ENCODE measurements at regions not wholly inside any gene's neighbourhood (a gene's known extent, or its start where the extent isn't known, plus 50 kb on each side); places are given as distances from the start of the nearest gene placed in this dataset.

GRCh38 chrX:75642811-75643361 lies 120.0 kb upstream of the ZDHHC15 start:
- H3K27me3 ChIP-seq (ENCODE audit: control insufficient read depth in 1 of 2, insufficient read depth in 1 of 2, low read length in 2 of 2), result peaks cover 0 to 2% of the 10 kb centered on the region in 2 experiments
- H4K8ac ChIP-seq (ENCODE audit: low read length), result no peak overlapping the region
- H3K27ac ChIP-seq (ENCODE audit: low read length, poor library complexity, severe bottlenecking), result no peak overlapping the region
- H3K4me3 ChIP-seq (ENCODE audit: insufficient read depth in 1 of 2, low read depth in 1 of 2, low read length in 2 of 2), result no peak overlapping the region
- no peaks in the 10 kb centered on the region for H3K79me1 ChIP-seq (replicated peaks; ENCODE audit: low read length, poor library complexity, severe bottlenecking)
- H2BK15ac ChIP-seq (ENCODE audit: low read depth, poor library complexity, severe bottlenecking), result no peak overlapping the region
- no peak overlapping the region for H3K9ac ChIP-seq (ENCODE audit: low read length)
- no peak overlapping the region for H2BK5ac ChIP-seq (ENCODE audit: low read depth, low read length, poor library complexity, severe bottlenecking)
- no peak overlapping the region for H2AK5ac ChIP-seq (ENCODE audit: low read length, severe bottlenecking)
- H2AFZ ChIP-seq (ENCODE audit: low read depth, low read length), result no peak overlapping the region
- no peak overlapping the region for H2BK120ac ChIP-seq (ENCODE audit: low read depth, low read length)
- DNase-seq, result no peak
- no peak overlapping the region for H4K91ac ChIP-seq (ENCODE audit: low read length)
- no peaks in the 10 kb centered on the region for H3K4me1 ChIP-seq (ENCODE audit: control insufficient read depth, insufficient read depth, low read depth, low read length)
- no peak overlapping the region for H3K18ac ChIP-seq (ENCODE audit: low read depth in 1 of 2, low read length in 2 of 2)
- 50% methylated on average over 1 of the region's 3 CpGs for WGBS
- H3K14ac ChIP-seq (ENCODE audit: low read length in 2 of 2), result no peak overlapping the region
- no peak overlapping the region for H2BK12ac ChIP-seq (ENCODE audit: low read length in 2 of 2)
- H3K4ac ChIP-seq (ENCODE audit: low read depth in 1 of 2, low read length in 2 of 2), result no peak overlapping the region
- no peak overlapping the region for H3K23ac ChIP-seq (ENCODE audit: low read length in 2 of 2)
- peaks cover 22% of the 10 kb centered on the region for H3K9me3 ChIP-seq (ENCODE audit: control insufficient read depth, low read length)
- H3K36me3 ChIP-seq (ENCODE audit: control insufficient read depth in 1 of 2, insufficient read depth in 2 of 2, low read depth in 1 of 2, low read length in 2 of 2), result no peaks in the 10 kb centered on the region
- no peak overlapping the region for H3K4me2 ChIP-seq (ENCODE audit: low read length, poor library complexity, severe bottlenecking)

- Histone ChIP-seq H3K79me1 (replicated peaks; ENCODE audit: low read length, poor library complexity, severe bottlenecking) (no peaks in the 10 kb centered on the region), H3K9me3 (ENCODE audit: control insufficient read depth, low read length) (peaks cover 21% of the 10 kb centered on the region), H3K9ac (ENCODE audit: low read length) (no peak overlapping the region), H2AFZ (ENCODE audit: low read depth, low read length) (no peak overlapping the region), H2BK12ac (ENCODE audit: low read length in 2 of 2) (no peak overlapping the region), H3K14ac (ENCODE audit: low read length in 2 of 2) (no peak overlapping the region), H4K91ac (ENCODE audit: low read length) (no peak overlapping the region), H3K4me2 (ENCODE audit: low read length, poor library complexity, severe bottlenecking) (no peak overlapping the region), H2BK120ac (ENCODE audit: low read depth, low read length) (no peak overlapping the region), H3K4me1 (ENCODE audit: control insufficient read depth, insufficient read depth, low read depth, low read length) (no peaks in the 10 kb centered on the region), H2BK5ac (ENCODE audit: low read depth, low read length, poor library complexity, severe bottlenecking) (no peak overlapping the region), H3K4me3 (ENCODE audit: insufficient read depth in 1 of 2, low read depth in 1 of 2, low read length in 2 of 2) (no peak overlapping the region), H3K4ac (ENCODE audit: low read depth in 1 of 2, low read length in 2 of 2) (no peak overlapping the region), H3K27ac (ENCODE audit: low read length, poor library complexity, severe bottlenecking) (no peak overlapping the region), H4K8ac (ENCODE audit: low read length) (no peak overlapping the region), H2BK15ac (ENCODE audit: low read depth, poor library complexity, severe bottlenecking) (no peak overlapping the region), H3K27me3 (ENCODE audit: control insufficient read depth in 1 of 2, insufficient read depth in 1 of 2, low read length in 2 of 2) (peaks cover 0 to 2% of the 10 kb centered on the region in 2 experiments), H3K36me3 (ENCODE audit: control insufficient read depth in 1 of 2, insufficient read depth in 2 of 2, low read depth in 1 of 2, low read length in 2 of 2) (no peaks in the 10 kb centered on the region), H3K23ac (ENCODE audit: low read length in 2 of 2) (no peak overlapping the region), H2AK5ac (ENCODE audit: low read length, severe bottlenecking) (no peak overlapping the region), H3K18ac (ENCODE audit: low read depth in 1 of 2, low read length in 2 of 2) (no peak overlapping the region)
- 28% methylated on average over 3 of the region's 3 CpGs for WGBS
- no peak for DNase-seq
Observed at GRCh38 chrX:75638332-75638731, 115.5 kb upstream of the ZDHHC15 start.

GRCh38 chrX:75625232-75625631 lies 102.4 kb upstream of the ZDHHC15 start:
- H2AFZ ChIP-seq (ENCODE audit: low read depth, low read length), result no peak overlapping the region
- H2AK5ac ChIP-seq (ENCODE audit: low read length, severe bottlenecking), result no peak overlapping the region
- H3K4me1 ChIP-seq (ENCODE audit: control insufficient read depth, insufficient read depth, low read depth, low read length), result no peaks in the 10 kb centered on the region
- no peak overlapping the region for H4K91ac ChIP-seq (ENCODE audit: low read length)
- H3K4me3 ChIP-seq (ENCODE audit: insufficient read depth in 1 of 2, low read depth in 1 of 2, low read length in 2 of 2), result no peak overlapping the region
- H3K27ac ChIP-seq (ENCODE audit: low read length, poor library complexity, severe bottlenecking), result no peak overlapping the region
- no peak overlapping the region for H2BK120ac ChIP-seq (ENCODE audit: low read depth, low read length)
- WGBS, result 38% methylated on average over 1 of the region's 1 CpG
- H2BK12ac ChIP-seq (ENCODE audit: low read length in 2 of 2), result no peak overlapping the region
- no peaks in the 10 kb centered on the region for H3K27me3 ChIP-seq (ENCODE audit: control insufficient read depth in 1 of 2, insufficient read depth in 1 of 2, low read length in 2 of 2)
- H3K4ac ChIP-seq (ENCODE audit: low read depth in 1 of 2, low read length in 2 of 2), result no peak overlapping the region
- no peak overlapping the region for H2BK5ac ChIP-seq (ENCODE audit: low read depth, low read length, poor library complexity, severe bottlenecking)
- H3K14ac ChIP-seq (ENCODE audit: low read length in 2 of 2), result no peak overlapping the region
- no peaks in the 10 kb centered on the region for H3K36me3 ChIP-seq (ENCODE audit: control insufficient read depth in 1 of 2, insufficient read depth in 2 of 2, low read depth in 1 of 2, low read length in 2 of 2)
- H3K9me3 ChIP-seq (ENCODE audit: control insufficient read depth, low read length), result peaks cover 8% of the 10 kb centered on the region
- H3K79me1 ChIP-seq (replicated peaks; ENCODE audit: low read length, poor library complexity, severe bottlenecking), result no peaks in the 10 kb centered on the region
- no peak overlapping the region for H3K23ac ChIP-seq (ENCODE audit: low read length in 2 of 2)
- H4K8ac ChIP-seq (ENCODE audit: low read length), result no peak overlapping the region
- no peak overlapping the region for H3K9ac ChIP-seq (ENCODE audit: low read length)
- no peak overlapping the region for H3K4me2 ChIP-seq (ENCODE audit: low read length, poor library complexity, severe bottlenecking)
- no peak overlapping the region for H2BK15ac ChIP-seq (ENCODE audit: low read depth, poor library complexity, severe bottlenecking)
- no peak overlapping the region for H3K18ac ChIP-seq (ENCODE audit: low read depth in 1 of 2, low read length in 2 of 2)
- DNase-seq, result no peak

GRCh38 chrX:75623535-75623934 lies 100.7 kb upstream of the ZDHHC15 start:
- DNase-seq, result no peak
- no CpG with 5 or more reads among the region's 1 CpG for WGBS
- no peak overlapping the region for H3K4ac ChIP-seq (ENCODE audit: low read depth in 1 of 2, low read length in 2 of 2)

More at GRCh38 chrX:75623535-75623934, 100.7 kb upstream of the ZDHHC15 start:
- Histone ChIP-seq H3K4me1 (ENCODE audit: control insufficient read depth, insufficient read depth, low read depth, low read length) (no peaks in the 10 kb centered on the region), H2BK15ac (ENCODE audit: low read depth, poor library complexity, severe bottlenecking) (no peak overlapping the region), H2BK5ac (ENCODE audit: low read depth, low read length, poor library complexity, severe bottlenecking) (no peak overlapping the region), H3K14ac (ENCODE audit: low read length in 2 of 2) (no peak overlapping the region), H3K36me3 (ENCODE audit: control insufficient read depth in 1 of 2, insufficient read depth in 2 of 2, low read depth in 1 of 2, low read length in 2 of 2) (no peaks in the 10 kb centered on the region), H2BK120ac (ENCODE audit: low read depth, low read length) (no peak overlapping the region), H4K8ac (ENCODE audit: low read length) (no peak overlapping the region), H3K4me2 (ENCODE audit: low read length, poor library complexity, severe bottlenecking) (no peak overlapping the region), H3K23ac (ENCODE audit: low read length in 2 of 2) (no peak overlapping the region), H3K9me3 (ENCODE audit: control insufficient read depth, low read length) (peaks cover 4% of the 10 kb centered on the region), H4K91ac (ENCODE audit: low read length) (no peak overlapping the region), H3K9ac (ENCODE audit: low read length) (no peak overlapping the region), H3K27ac (ENCODE audit: low read length, poor library complexity, severe bottlenecking) (no peak overlapping the region), H2BK12ac (ENCODE audit: low read length in 2 of 2) (no peak overlapping the region), H3K27me3 (ENCODE audit: control insufficient read depth in 1 of 2, insufficient read depth in 1 of 2, low read length in 2 of 2) (no peaks in the 10 kb centered on the region), H2AFZ (ENCODE audit: low read depth, low read length) (no peak overlapping the region), H2AK5ac (ENCODE audit: low read length, severe bottlenecking) (no peak overlapping the region), H3K79me1 (replicated peaks; ENCODE audit: low read length, poor library complexity, severe bottlenecking) (no peaks in the 10 kb centered on the region), H3K4me3 (ENCODE audit: insufficient read depth in 1 of 2, low read depth in 1 of 2, low read length in 2 of 2) (no peak overlapping the region), H3K18ac (ENCODE audit: low read depth in 1 of 2, low read length in 2 of 2) (no peak overlapping the region)

Measured in mesenchymal stem cell (in vitro differentiated cells and primary cell).